ENCODE measurements at regions not wholly inside any gene's neighbourhood (a gene's known extent, or its start where the extent isn't known, plus 50 kb on each side); places are given as distances from the start of the nearest gene placed in this dataset.

GRCh38 chr3:66884659-66885058, 113.4 kb upstream of the KBTBD8 start:
- TF ChIP-seq GABPA (IDR thresholded peaks at IDR 0.05 in 1 of 2, conservative IDR thresholded peaks at IDR 0.05 in 1 of 2) (no peak), CTCF (IDR thresholded peaks at IDR 0.05; ENCODE audit: low read depth, low read length, missing input control) (no peak)

All from liver (tissue), 3 donors.